ENCODE measurements at regions not wholly inside any gene's neighbourhood (a gene's known extent, or its start where the extent isn't known, plus 50 kb on each side); places are given as distances from the start of the nearest gene placed in this dataset.

GRCh38 chr10:9759596-9759995 lies 1258.1 kb upstream of the CELF2 start:
- Histone ChIP-seq H3K4me1 (ENCODE audit: insufficient read depth, low read length, severe bottlenecking) (no peaks in the 10 kb centered on the region), H3F3A (ENCODE audit: insufficient read depth, low read length) (no peaks in the 10 kb centered on the region), H2AFZ (ENCODE audit: low read length) (no peak overlapping the region), H3K9me3 (ENCODE audit: low read length) (no peaks in the 10 kb centered on the region), H3K36me3 (ENCODE audit: insufficient read depth, low read length) (no peaks in the 10 kb centered on the region), H3K27ac (ENCODE audit: low read depth, low read length, poor library complexity, severe bottlenecking) (no peak overlapping the region), H3K9ac (ENCODE audit: low read length) (no peak overlapping the region), H3K9me2 (ENCODE audit: low read depth, low read length) (no peaks in the 10 kb centered on the region), H3K4me2 (ENCODE audit: low read length) (no peak overlapping the region), H3K27me3 (ENCODE audit: insufficient read depth, low read length) (no peaks in the 10 kb centered on the region), H3K79me2 (ENCODE audit: insufficient read depth, low read length) (no peaks in the 10 kb centered on the region), H3K4me3 (ENCODE audit: low read depth, low read length, poor library complexity, severe bottlenecking) (no peak overlapping the region), H4K20me1 (ENCODE audit: insufficient read depth, low read length) (no peaks in the 10 kb centered on the region)
- no peak for TF ChIP-seq CTCF (IDR thresholded peaks at IDR 0.05; ENCODE audit: low read length)
- no peak for TF ChIP-seq EZH2 (IDR thresholded peaks at IDR 0.05; ENCODE audit: borderline replicate concordance, low read length)

GRCh38 chr10:9762966-9763656 lies 1254.6 kb upstream of the CELF2 start:
- TF ChIP-seq EZH2 (IDR thresholded peaks at IDR 0.05; ENCODE audit: borderline replicate concordance, low read length) (no peak), CTCF (IDR thresholded peaks at IDR 0.05; ENCODE audit: low read length) (no peak)
- Histone ChIP-seq H3K4me3 (ENCODE audit: low read depth, low read length, poor library complexity, severe bottlenecking) (no peak overlapping the region), H3K36me3 (ENCODE audit: insufficient read depth, low read length) (no peaks in the 10 kb centered on the region), H4K20me1 (ENCODE audit: insufficient read depth, low read length) (no peaks in the 10 kb centered on the region), H3K27me3 (ENCODE audit: insufficient read depth, low read length) (no peaks in the 10 kb centered on the region), H3K9me2 (ENCODE audit: low read depth, low read length) (no peaks in the 10 kb centered on the region), H3K4me2 (ENCODE audit: low read length) (no peak overlapping the region), H3K79me2 (ENCODE audit: insufficient read depth, low read length) (no peaks in the 10 kb centered on the region), H2AFZ (ENCODE audit: low read length) (no peak overlapping the region), H3F3A (ENCODE audit: insufficient read depth, low read length) (no peaks in the 10 kb centered on the region), H3K27ac (ENCODE audit: low read depth, low read length, poor library complexity, severe bottlenecking) (no peak overlapping the region), H3K9ac (ENCODE audit: low read length) (no peak overlapping the region), H3K9me3 (ENCODE audit: low read length) (no peaks in the 10 kb centered on the region), H3K4me1 (ENCODE audit: insufficient read depth, low read length, severe bottlenecking) (no peaks in the 10 kb centered on the region)

GRCh38 chr10:9766762-9767161 lies 1250.9 kb upstream of the CELF2 start:
- no peaks in the 10 kb centered on the region for H3K36me3 ChIP-seq (ENCODE audit: insufficient read depth, low read length)
- TF ChIP-seq EZH2 (IDR thresholded peaks at IDR 0.05; ENCODE audit: borderline replicate concordance, low read length) (no peak), CTCF (IDR thresholded peaks at IDR 0.05; ENCODE audit: low read length) (no peak)
- no peak overlapping the region for H2AFZ ChIP-seq (ENCODE audit: low read length)
- no peak overlapping the region for H3K4me3 ChIP-seq (ENCODE audit: low read depth, low read length, poor library complexity, severe bottlenecking)
- H3K4me2 ChIP-seq (ENCODE audit: low read length) = no peak overlapping the region
- no peaks in the 10 kb centered on the region for H3K79me2 ChIP-seq (ENCODE audit: insufficient read depth, low read length)
- H3K9me2 ChIP-seq (ENCODE audit: low read depth, low read length) = no peaks in the 10 kb centered on the region
- no peaks in the 10 kb centered on the region for H3F3A ChIP-seq (ENCODE audit: insufficient read depth, low read length)
- no peaks in the 10 kb centered on the region for H3K27me3 ChIP-seq (ENCODE audit: insufficient read depth, low read length)
- H3K27ac ChIP-seq (ENCODE audit: low read depth, low read length, poor library complexity, severe bottlenecking) = no peak overlapping the region
- no peak overlapping the region for H3K9ac ChIP-seq (ENCODE audit: low read length)
- no peaks in the 10 kb centered on the region for H3K9me3 ChIP-seq (ENCODE audit: low read length)
- H3K4me1 ChIP-seq (ENCODE audit: insufficient read depth, low read length, severe bottlenecking) = no peaks in the 10 kb centered on the region
- no peaks in the 10 kb centered on the region for H4K20me1 ChIP-seq (ENCODE audit: insufficient read depth, low read length)
